NCI-H2227 (cell line): ENCODE measurements at regions not wholly inside any gene's neighbourhood (a gene's known extent, or its start where the extent isn't known, plus 50 kb on each side); places are given as distances from the start of the nearest gene placed in this dataset.
A peak's percentile ranks its signal among the peaks of the same experiment; 100 is the strongest.
"Not testable (repeated sequence)": the region's sequence is repeated elsewhere in the genome, so short reads cannot be mapped to it uniquely, and the experiment has no call there.

ENCODE experiments used
- DNase-seq: peaks from one replicate; lab custom pipeline; 2025; ENCODE audit not compliant: unreplicated experiment; lab: John Stamatoyannopoulos, UW

DNA sequence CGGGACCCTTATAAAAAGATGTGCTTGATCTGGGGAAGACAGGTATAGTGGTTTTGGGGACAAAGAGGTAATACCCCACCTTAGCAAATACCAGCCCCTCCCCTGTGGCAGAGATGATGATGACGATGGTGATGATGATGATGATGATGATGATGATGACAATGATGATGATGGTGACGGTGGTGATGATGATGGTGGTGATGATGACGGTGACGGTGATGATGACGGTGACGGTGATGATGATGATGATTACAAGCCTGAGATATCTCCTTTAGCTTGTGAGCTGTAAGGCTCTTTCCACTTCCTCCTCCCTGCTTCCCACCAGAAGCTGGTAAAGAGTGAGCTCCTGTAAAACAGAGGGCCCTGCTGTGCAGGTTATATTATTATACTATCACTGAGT lies 89.5 kb upstream of the TMEM45B start:
- DNase-seq, result no peak

DNA sequence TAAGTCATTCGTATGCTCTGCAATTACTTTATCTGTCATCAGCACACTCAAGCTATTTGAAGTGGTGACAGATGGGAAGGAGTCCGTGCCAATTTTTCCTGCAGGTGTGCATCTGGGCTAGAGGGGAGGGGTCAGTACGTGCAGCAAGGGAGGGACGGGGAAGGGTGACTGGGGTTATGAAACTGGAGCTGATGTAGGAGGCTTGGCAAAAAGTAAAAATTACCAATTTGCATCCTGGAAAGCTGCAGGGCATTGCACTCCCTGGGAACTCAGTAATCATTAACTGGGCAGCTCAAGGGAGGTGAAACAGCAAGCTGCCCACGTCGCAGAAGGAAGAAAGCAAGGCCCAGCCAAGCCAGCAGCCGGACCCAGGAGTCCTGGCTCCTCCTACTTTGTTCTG lies 87.1 kb upstream of the TMEM45B start:
- no peak for DNase-seq

DNA sequence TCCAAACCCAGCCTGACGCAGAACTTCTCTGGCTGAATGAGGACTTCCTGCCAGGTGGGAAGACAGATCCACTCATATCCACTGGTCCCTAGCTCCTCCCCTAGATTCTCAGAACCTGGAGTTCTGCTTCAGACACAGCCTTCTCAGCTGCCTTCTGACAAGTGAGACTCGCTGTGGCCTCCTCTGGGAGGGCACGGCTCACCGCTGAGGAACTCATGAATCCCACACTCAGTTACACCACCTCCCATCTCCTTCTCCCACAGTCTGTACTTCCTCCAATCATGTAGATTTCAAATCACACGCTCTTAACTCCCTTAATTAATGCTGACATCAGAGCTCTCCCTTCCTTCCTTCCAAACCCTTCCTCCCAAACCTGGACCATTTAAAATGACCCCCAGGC lies 86.4 kb upstream of the TMEM45B start:
- no peak for DNase-seq

DNA sequence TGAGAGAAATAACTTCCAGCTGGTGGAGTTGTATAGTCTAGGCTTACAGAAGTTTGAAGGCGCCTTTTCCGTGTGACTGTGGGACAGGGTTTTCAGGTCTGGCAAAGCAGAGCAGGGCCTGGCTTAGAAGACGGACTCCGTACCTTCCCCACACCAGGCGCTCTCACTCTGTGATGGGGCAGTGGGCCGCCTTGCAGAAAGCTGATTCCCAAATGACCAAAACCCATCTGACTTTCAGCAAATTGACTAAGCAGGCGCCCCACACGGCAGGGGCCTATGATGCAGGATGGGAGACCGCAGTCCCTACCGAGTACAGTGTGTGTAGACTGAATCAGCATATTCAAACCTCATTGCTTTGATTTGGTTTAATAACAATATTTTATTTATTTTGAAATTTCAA lies 85.8 kb upstream of the TMEM45B start:
- no peak for DNase-seq

DNA sequence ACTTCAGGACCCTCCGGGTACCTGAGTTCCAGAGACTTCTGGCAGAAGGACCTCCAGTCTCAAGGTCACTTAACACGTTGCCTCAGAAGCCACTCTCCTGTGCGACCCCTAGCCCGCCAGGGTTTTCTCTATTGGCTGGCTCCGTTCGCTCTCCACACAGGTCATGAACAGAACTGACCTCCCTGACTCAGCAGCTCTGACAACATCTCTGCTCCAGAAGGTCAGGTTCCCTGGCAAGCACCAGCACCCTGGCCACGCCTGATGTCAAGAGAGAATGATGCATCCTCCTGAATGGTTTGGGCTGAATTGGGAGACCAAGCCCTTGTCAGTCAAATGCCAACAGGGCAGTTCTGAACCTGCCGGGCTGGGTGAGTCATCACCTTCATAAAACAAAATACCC lies 84.3 kb upstream of the TMEM45B start:
- no peak for DNase-seq

DNA sequence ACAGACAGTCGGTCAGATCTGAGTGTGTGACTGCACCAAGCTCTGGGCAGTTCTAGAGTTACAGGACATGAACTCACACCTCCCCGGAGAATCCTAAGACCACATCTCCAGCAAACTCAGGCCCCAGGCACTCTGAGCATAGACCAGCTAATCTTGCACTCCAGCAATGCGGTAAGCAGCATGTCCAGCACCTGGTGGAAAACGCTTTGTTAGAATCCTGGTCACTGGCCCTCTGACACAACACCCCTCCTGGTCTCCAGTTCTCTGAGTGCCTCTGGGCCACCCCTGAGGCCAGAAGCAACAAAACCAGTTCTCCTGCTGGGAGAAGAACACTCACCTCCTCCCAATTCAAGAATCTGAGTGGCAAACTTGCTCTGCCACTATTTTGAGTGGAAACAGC lies 82.7 kb upstream of the TMEM45B start:
- DNase-seq, result no peak

DNA sequence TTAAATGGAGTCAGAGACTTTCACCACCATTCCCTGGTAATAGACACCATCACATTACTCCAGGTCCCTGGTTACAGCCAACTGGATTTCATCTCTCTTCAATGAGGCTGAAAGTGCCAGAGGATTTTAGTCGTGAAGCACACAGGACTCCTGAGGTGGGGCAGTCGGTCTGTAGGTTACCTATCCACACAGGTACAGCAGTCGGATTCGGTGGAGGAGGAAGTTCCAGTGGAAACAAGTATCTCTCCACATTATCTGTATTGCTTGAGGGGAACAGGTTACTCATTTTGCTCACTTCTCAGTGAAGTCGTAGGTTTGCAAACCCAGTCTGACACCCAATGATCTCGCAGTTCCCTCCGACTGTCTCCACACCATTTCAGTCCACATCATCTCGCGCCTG lies 82.3 kb upstream of the TMEM45B start:
- DNase-seq, result no peak

DNA sequence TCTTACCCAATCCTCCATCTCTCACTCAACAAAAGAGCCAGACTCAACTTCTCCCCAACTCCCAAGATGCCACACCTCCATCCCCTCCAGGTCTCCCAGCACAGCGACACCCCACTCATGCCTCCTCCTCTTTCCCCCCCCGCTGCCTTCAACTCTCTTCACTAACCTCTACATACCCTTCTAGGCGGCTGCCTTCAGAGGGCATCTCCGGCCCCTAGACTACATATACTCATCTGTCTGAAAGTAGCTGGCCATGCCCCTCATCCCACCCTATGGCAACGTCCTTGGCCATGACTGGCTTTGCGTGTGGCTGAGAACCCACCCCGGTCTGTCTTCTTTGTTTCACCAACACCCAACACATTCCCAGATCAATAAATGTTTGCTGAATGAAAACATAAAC lies 81.7 kb upstream of the TMEM45B start:
- DNase-seq, result no peak

DNA sequence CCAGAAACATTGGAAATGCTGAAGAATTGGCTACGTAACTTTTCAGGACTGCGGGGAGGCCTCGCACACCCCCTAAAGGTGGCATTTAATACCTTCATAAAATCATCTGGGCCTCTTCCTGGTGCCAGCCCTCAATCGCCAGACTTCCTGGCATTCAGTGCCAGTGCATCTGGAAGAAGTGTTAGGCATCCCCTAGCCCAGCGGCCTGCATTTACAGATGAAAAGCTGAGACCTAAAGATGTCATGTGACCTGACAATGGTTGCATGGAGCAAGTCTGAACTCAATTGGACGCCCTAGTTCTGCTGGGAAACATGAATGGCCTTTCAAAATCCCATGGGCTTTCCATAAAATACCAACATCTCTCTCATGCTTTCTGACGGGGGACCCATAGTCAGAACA lies 81.0 kb upstream of the TMEM45B start:
- DNase-seq, result no peak

DNA sequence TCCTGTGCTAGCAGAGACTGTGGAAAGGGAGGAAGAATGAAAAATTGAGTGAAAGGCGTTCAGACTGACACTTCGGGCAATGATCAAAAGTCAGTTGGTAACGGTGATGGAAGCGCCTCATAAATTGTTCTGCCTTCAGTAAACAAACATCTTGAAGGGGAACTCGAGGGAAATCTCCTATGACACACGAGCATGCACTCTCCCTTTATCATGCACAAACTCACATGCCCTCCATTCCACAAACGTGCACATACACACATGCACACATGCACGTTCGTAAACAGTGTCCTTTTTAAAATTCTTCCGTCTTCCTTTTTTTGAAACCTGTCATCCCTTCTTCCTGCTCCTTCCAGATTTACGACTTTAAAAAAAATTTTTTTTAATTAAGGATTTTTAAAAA lies 77.8 kb upstream of the TMEM45B start:
- no peak for DNase-seq

DNA sequence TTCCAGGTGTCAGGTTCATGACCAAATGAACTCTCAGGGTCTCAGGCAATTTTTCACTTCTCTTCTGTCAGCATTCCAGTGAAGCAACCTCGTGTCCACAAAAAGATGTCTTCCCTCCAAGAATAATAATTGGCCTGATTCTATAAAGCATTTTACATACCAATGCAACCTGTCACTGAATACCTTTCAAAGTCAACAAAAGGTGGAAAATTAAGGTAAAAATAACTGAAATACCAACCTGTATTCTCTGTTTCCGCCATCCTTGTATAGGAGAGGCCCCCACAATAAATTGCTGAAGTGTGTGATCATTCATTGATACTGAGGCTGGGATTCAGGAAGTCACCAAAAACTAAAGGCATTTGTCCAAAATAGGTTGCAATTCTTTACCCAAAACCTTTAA lies 77.4 kb upstream of the TMEM45B start:
- no peak for DNase-seq

DNA sequence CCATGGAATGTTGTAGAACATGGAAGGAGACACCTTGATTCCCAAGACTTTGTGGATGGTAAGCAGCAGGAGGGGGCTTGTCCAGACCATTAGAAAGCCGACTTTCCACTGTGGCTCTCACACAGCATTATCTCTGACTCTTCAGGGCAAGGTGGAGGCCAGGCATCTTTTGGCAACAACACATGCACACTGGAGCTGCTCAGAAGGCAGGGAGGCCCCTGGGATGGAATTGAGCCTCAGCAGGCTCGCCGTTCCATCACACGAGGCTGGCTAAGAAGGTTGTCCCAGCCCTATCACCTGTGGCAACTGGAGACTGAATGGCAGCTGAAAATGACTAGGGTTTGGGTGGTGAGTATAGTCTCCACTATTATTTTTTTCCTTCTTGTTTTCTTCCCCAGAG lies 76.3 kb upstream of the TMEM45B start:
- DNase-seq, result no peak

DNA sequence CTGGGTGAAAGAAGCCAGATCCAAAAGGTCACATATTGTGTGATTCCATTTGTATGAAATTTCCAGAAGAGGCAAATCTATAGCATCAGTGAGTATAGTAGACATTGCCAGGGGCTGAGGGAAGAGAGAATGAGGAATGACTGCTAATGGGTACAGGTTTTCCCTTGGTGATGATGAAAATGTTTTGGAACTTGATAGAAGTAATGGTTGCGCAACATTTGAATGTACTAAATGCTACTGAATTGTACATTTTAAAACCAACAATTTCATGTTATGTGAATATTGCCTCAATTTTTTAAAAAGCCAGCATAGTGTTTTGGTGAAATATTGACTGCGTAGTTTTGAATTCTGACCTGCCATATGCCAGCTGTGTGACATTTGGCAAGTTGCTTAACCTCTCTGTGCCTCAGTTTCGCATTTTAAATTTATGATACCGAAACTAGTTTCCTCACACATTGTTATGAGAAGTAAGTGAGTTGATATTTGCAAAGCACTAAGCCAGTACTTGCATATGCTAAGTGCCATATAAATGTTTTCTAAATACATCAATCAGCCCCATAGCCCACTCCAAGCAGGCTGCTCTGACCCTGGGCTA lies 75.4 kb upstream of the TMEM45B start:
- no peak for DNase-seq

DNA sequence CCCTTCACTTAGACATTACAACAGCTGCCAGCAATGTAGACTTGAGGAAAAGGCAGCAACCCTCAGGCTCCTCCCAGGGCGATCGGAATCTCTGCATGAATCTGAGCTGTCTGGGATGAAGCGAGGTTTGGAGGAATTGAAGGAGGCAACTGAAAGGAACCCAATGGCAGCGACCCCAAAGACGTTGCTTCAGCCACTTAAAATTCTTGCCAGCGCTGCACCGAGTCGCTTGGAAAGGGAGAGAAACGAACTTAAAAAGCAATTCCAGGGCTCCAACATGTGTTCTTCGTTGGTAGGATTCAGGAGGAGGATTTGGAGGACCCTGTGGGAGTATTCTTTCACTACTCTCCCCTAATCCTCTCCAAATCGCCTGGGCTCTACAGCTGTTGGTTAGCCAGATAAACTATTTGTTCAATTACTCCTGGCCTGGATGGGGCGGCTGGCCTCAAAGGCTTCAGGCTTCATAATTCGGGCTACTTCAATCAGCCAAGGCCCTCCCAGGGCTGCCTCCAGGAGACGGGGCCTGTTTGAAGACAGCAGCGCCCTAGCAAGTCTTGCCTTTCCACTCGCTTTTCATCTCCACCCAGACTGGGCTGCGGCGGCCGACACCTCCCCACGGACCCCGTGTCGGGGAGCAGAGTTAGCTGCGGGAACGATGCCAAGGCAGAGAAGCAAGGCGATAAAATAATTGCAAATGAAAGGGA lies 72.4 kb upstream of the TMEM45B start:
- DNase-seq, result no peak

DNA sequence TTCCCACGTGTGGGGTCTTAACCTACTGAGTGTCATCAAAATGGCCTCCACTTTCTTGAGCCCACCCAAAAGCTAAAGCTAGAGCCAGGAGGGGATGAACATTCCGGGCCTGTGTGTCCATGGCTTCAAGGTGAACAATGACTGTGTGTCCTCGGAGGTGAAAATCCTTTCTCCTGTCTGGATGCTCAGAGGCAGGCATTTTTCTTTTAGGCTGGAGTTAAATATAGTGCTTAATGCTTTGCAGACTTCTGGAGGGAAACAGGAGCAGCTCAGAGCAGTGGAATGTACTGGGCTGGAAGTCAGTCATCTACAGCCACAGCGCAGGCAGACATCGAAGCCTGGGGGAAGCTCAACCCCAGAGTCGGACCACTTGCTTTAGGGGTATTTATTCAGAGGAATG lies 68.6 kb upstream of the TMEM45B start:
- DNase-seq, result no peak

DNA sequence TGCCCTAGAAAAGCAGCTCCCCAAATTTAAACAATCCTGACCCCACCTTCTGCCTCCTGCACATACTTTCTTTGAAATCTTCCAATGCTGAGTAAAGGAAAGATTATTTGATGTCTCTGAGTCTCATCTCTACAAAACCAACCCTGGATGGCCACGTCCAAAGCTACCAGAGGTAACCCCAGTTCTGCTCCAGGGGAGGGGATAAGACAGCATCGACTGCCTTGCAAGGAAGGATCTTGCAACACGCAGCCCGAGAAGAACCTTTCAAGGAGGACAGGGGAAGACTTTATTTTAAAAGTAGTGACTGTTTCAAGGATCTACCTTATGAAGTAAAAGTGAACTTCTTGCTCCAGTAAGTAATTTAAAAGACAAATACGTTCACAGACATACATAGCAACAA lies 66.5 kb upstream of the TMEM45B start:
- DNase-seq, result no peak

DNA sequence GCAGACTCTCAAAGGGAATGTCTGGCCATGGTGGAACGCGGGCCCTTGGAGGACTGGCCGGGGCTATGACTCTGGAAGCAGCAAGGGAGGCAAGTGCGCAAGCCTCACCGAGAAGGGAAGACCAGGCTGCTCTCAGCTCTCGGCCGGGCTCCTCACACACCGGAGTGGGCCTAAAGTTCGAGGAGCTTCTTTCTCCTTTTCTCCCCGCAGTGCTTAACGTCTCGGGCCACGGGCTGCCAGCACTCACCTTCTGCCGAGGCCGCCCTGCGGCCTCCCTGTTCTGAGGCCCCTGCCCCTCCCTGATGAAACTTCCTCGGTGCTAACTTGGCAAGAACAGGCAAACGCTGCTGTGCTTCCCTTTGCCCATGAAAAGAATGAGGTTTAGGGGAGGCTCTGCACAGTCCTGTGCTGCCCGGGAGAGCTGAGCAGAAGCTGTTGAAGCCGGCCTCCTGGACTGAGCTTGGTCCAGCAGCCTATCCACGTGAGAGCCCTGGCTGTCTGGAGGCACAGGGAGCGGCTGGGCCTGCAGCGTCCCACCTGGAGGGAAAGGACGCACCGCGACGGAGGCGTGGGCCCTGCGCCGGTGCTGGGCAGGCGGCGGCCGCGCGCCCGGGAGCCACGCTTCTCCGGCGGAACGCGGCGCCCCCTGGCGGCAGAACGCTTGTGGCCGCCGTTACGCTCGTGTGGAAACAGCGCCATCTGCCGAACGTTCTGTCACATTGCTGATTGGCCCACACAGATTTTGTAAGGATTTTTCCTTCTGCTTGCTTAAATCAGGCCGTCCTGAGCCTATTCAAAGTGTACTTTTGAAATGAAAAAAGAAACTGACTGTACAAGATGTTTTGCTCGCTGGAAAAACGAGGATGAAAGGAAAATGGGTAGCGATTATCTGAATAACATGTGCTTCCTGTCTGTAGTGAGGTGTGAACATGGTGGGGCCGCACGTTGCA lies 65.0 kb upstream of the TMEM45B start:
- DNase-seq, result peak; percentile 82

DNA sequence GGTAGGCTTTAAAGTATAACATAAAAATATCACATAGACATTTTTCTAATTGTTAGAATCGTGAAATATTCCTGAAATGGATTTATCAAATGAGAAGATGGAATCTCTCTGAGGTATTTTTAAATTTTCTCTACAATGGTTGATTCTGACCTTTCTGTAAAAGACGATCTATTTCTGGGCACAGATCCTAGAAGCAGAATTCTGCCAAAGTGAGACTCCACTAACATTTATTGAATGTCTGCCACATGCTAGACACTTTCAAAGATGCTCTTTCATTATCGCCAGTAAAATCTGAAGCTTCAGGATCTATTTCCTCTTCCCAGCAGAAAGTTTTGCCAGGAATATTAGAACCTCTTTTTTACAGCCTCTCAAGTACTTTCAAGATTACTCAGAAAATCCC lies 64.1 kb upstream of the TMEM45B start:
- DNase-seq, result no peak

DNA sequence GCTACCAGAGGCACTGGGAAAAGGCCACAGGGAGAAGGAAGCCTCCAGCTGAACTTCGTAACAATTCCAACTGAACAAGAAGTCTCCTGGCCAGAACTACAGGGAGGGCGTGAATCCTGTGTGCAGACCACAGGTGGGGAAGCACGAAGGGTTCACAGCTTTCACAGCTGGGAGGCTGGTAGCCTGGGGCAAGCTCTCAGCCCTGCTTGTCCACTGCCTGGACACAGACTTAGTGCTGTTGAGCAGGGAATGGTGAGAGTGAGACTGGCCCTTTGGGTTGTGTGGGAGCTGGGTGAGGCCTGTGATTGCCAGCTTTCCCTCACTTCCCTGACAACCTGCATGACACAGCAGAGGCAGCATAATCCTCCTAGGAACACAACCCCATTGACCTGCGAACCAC lies 52.1 kb upstream of the TMEM45B start:
- not testable (repeated sequence) for DNase-seq

DNA sequence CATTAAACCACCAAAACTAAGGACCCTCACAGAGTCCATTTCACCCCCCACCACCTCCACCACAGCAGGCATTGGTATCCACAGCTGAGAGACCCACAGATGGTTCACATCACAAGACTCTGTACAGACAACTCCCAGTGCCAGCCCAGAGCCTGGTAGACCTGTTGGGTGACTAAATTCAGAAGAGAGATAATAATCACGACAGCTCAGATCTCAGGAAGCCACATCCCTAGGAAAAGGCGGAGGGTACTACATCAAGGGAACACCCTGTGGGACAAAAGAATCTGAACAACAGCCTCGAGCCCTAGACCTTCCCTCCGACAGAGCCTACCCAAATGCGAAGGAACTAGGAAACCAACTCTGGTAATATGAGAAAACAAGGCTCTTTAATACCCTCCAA lies 51.4 kb upstream of the TMEM45B start:
- not testable (repeated sequence) for DNase-seq
